ENCODE measurements at regions not wholly inside any gene's neighbourhood (a gene's known extent, or its start where the extent isn't known, plus 50 kb on each side); places are given as distances from the start of the nearest gene placed in this dataset.

- no peak for DNase-seq (ENCODE audit: low spot score)
These were observed 424.4 kb downstream of the HLX start for GRCh38 chr1:221303623-221304022.

GRCh38 chr1:221306239-221306638 is 427.0 kb downstream of the HLX start:
- no peak for DNase-seq (ENCODE audit: low spot score)

GRCh38 chr1:221308534-221309511 is 429.6 kb downstream of the HLX start:
- DNase-seq (ENCODE audit: low spot score): no peak

GRCh38 chr1:221309723-221310122 is 430.5 kb downstream of the HLX start:
- DNase-seq (ENCODE audit: low spot score): no peak

- no peak for DNase-seq (ENCODE audit: low spot score)
These were observed 430.9 kb downstream of the HLX start for GRCh38 chr1:221310180-221310579.

GRCh38 chr1:221315330-221315729 is 426.6 kb downstream of the DUSP10 start:
- no peak for DNase-seq (ENCODE audit: low spot score)

GRCh38 chr1:221316491-221317056 is 425.3 kb downstream of the DUSP10 start:
- DNase-seq (ENCODE audit: low spot score): no peak

GRCh38 chr1:221317537-221317936 is 424.4 kb downstream of the DUSP10 start:
- no peak for DNase-seq (ENCODE audit: low spot score)

GRCh38 chr1:221327954-221328353 is 413.9 kb downstream of the DUSP10 start:
- DNase-seq (ENCODE audit: low spot score): no peak

- DNase-seq (ENCODE audit: low spot score): no peak
These were observed 413.5 kb downstream of the DUSP10 start for GRCh38 chr1:221328371-221328770.

- no peak for DNase-seq (ENCODE audit: low spot score)
These were observed 410.4 kb downstream of the DUSP10 start for GRCh38 chr1:221331273-221332183.

GRCh38 chr1:221334062-221334461 is 407.8 kb downstream of the DUSP10 start:
- no peak for DNase-seq (ENCODE audit: low spot score)

GRCh38 chr1:221335161-221336101 is 406.5 kb downstream of the DUSP10 start:
- no peak for DNase-seq (ENCODE audit: low spot score)

- no peak for DNase-seq (ENCODE audit: low spot score)
These were observed 405.8 kb downstream of the DUSP10 start for GRCh38 chr1:221336126-221336525.

- no peak for DNase-seq (ENCODE audit: low spot score)
These were observed 404.8 kb downstream of the DUSP10 start for GRCh38 chr1:221337106-221337505.

GRCh38 chr1:221343136-221343535 is 398.8 kb downstream of the DUSP10 start:
- DNase-seq (ENCODE audit: low spot score): no peak

- DNase-seq (ENCODE audit: low spot score): no peak
These were observed 398.3 kb downstream of the DUSP10 start for GRCh38 chr1:221343607-221344006.

GRCh38 chr1:221344693-221345092 is 397.2 kb downstream of the DUSP10 start:
- DNase-seq (ENCODE audit: low spot score): no peak

GRCh38 chr1:221347706-221348105 is 394.2 kb downstream of the DUSP10 start:
- no peak for DNase-seq (ENCODE audit: low spot score)

- DNase-seq (ENCODE audit: low spot score): no peak
These were observed 391.8 kb downstream of the DUSP10 start for GRCh38 chr1:221350091-221350490.

GRCh38 chr1:221356693-221357092 is 385.2 kb downstream of the DUSP10 start:
- no peak for DNase-seq (ENCODE audit: low spot score)

Data from CD4-positive, alpha-beta T cell treated with Interleukin-15 for 4 hours (primary cell).